ENCODE measurements at regions not wholly inside any gene's neighbourhood (a gene's known extent, or its start where the extent isn't known, plus 50 kb on each side); places are given as distances from the start of the nearest gene placed in this dataset.

DNA sequence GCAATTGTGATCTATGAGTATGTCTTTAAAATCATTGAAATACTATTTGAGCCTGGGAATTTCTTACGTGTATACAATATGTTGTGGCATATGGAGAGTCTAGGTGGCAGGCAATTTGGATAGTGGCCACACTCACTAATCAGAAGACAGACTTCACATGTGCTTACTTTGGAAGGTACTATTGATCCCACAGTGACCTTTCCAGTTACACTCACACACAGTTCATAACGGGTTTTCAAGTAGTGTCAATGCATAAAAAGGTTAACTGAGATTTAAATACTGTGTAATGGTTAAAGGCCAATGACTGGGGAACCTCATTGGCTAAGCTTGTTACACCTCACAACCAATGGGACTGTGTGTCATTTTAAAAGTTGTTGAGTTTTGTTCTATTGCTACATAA is 783.2 kb downstream of the RPA4 start:
- no peaks in the 10 kb centered on the region for H3K4me1 Mint-ChIP-seq

DNA sequence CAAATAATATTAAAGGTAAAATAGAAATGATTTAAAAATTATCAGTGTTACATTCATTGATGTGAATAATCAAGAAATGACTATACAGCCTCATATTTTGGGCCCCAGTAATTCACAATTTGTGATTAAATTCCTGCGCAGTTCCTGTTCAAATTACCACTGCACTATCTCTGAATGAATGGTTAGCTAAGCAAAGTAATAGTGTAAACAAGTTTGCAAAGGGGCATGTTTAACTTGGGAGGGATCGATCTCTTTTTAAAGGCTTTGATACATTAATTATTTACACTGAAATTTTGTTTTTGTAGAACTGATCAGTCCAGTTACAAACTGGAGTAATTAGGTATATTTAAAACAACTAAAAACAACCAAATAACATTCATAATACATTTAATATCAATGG is 784.4 kb downstream of the RPA4 start:
- H3K27ac Mint-ChIP-seq = no peak overlapping the region
- no peaks in the 10 kb centered on the region for H3K27me3 Mint-ChIP-seq
- no peaks in the 10 kb centered on the region for H3K9me3 Mint-ChIP-seq
- DNase-seq = no peak
- no peaks in the 10 kb centered on the region for H3K36me3 Mint-ChIP-seq (ENCODE audit: low read depth)
- no peaks in the 10 kb centered on the region for H3K4me1 Mint-ChIP-seq
- no peak overlapping the region for H3K4me3 Mint-ChIP-seq
- ATAC-seq = no peak

More for the DNA sequence above, 783.2 kb downstream of the RPA4 start:
- no peak overlapping the region for H3K4me3 Mint-ChIP-seq
- no peaks in the 10 kb centered on the region for H3K36me3 Mint-ChIP-seq (ENCODE audit: low read depth)
- no peaks in the 10 kb centered on the region for H3K27me3 Mint-ChIP-seq
- no peak overlapping the region for H3K27ac Mint-ChIP-seq
- H3K9me3 Mint-ChIP-seq = no peaks in the 10 kb centered on the region
- DNase-seq (no peak), ATAC-seq (no peak)

DNA sequence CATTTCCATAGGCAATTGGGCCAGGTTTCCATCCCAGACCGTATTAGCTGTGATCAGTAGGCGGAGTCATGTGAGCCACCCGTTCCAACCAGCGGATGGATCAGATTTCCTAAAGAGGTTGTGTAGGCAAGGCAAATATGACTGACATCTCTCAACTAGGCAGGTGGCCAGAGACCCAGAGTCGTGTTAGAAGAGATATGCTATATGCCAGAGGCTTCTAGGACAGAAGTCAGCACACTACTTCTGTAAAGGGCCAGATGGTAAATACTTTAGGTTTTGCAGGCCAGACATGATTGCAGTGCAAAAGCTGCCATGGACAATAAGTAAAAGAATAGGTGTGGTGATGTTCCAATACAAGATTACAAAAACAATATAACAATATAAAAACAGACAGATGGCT is 788.4 kb downstream of the RPA4 start:
- Mint-ChIP-seq H3K4me3 (no peak overlapping the region), H3K27me3 (no peaks in the 10 kb centered on the region), H3K4me1 (no peaks in the 10 kb centered on the region), H3K27ac (no peak overlapping the region), H3K9me3 (no peaks in the 10 kb centered on the region), H3K36me3 (ENCODE audit: low read depth) (no peaks in the 10 kb centered on the region)
- DNase-seq (no peak), ATAC-seq (no peak)

DNA sequence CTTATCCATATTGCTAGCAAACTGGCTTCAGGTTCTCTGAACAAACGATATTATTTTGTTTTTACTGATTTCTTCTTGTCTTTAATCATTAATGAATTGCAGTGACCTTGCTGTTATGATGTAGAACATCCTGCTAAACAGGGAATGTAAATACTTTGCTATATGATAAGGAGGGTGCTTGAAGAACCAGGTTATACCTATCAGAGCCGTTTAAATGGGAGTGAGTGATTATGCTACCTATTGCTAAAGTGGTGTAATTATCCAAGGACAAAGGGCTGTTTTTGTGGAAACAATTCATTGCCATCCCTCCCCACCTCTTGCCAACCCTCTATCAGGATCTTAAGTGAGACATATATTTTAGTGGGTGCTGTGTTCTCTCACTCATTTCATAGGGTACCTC is 788.9 kb downstream of the RPA4 start:
- Mint-ChIP-seq H3K27me3 (no peaks in the 10 kb centered on the region), H3K4me3 (no peak overlapping the region), H3K4me1 (no peaks in the 10 kb centered on the region), H3K36me3 (ENCODE audit: low read depth) (no peaks in the 10 kb centered on the region), H3K27ac (no peak overlapping the region), H3K9me3 (no peaks in the 10 kb centered on the region)
- no peak for ATAC-seq
- DNase-seq = no peak

DNA sequence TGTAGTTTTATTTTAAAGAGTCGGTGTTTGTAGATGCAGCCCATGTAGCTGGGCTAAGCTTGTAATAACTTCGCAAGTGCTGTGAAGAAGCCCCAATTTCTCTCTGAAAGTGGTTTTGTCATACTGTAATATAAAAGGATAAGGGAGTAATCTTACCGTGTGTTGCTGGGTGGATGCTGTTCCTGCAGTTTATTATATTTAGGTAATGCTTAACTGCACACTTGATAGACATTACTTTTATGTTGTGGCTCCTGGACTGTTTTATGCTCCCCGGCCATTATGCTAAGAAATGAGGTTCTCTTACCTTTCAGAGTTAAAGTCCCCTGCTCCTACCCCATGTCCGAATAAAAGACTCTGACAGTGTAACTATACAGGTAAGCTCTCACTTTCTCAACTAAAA is 789.4 kb downstream of the RPA4 start:
- Mint-ChIP-seq H3K27me3 (no peaks in the 10 kb centered on the region), H3K9me3 (no peaks in the 10 kb centered on the region), H3K27ac (no peak overlapping the region), H3K36me3 (ENCODE audit: low read depth) (no peaks in the 10 kb centered on the region), H3K4me3 (no peak overlapping the region), H3K4me1 (no peaks in the 10 kb centered on the region)
- DNase-seq (no peak), ATAC-seq (no peak)

DNA sequence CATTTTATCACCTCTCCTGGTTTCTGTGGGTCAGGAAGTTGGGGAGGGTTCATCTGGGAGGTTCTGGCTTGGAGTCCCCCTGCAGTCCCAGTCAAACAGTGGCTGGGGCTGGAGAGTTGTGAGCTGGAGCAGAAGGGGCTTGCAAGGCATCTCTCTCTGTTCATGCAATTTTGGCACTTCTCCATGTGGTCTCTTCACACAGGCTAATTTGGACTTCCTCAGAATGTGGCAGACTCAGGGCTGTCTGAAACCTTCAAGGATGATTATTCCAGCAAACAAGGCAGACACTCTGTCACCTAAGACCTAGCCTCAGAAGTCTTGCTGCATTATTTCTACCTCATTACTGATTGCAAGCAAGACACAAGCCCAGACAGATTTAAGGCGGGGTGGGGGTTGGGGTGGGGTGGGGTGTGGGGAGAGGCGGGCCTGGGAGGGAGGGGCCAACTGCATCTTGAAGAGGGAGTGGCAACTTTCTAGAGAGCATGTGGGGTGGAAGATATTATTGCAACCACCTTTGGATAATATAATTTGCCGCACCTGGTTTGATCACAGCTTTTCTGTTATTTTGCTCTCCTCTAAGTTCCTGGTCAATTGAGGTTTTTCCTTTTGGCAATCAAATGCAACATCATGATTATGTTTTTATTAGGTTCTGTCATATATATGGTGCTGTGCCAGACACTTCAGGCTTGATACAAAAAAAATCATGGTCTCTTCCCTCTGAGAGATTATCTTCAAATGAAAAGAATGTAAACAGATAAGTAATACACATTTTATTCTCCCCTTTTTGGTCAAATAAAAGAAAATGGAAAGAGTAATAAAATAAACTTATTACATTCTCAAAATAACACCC is 799.5 kb downstream of the RPA4 start:
- no peaks in the 10 kb centered on the region for H3K9me3 Mint-ChIP-seq
- no peaks in the 10 kb centered on the region for H3K36me3 Mint-ChIP-seq (ENCODE audit: low read depth)
- no peak overlapping the region for H3K4me3 Mint-ChIP-seq
- H3K4me1 Mint-ChIP-seq = no peaks in the 10 kb centered on the region
- ATAC-seq (no peak), DNase-seq (no peak)
- H3K27me3 Mint-ChIP-seq = no peaks in the 10 kb centered on the region
- H3K27ac Mint-ChIP-seq = no peak overlapping the region

DNA sequence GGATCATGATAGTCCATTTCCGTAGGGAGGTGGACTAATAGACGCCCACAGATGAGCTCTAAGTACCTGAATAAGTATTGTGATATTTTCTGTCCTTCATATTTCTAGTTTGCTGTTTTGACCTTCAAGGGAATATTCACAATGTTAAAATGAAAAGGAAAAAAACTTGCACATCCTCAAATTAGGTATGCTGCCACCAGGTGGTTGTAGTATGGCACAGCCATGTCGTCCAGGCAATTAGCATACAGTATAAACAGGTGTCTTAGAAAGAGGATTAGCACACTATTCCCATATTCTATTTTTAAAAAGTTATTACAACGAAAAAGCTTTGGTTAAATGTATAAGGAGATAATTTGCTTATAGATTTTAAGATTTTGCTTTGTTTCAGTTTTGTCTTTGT is 802.0 kb downstream of the RPA4 start:
- ATAC-seq (no peak), DNase-seq (no peak)
- Mint-ChIP-seq H3K36me3 (ENCODE audit: low read depth) (no peaks in the 10 kb centered on the region), H3K9me3 (no peaks in the 10 kb centered on the region), H3K4me1 (no peaks in the 10 kb centered on the region), H3K27ac (no peak overlapping the region), H3K27me3 (peaks cover 2% of the 10 kb centered on the region), H3K4me3 (no peak overlapping the region)

DNA sequence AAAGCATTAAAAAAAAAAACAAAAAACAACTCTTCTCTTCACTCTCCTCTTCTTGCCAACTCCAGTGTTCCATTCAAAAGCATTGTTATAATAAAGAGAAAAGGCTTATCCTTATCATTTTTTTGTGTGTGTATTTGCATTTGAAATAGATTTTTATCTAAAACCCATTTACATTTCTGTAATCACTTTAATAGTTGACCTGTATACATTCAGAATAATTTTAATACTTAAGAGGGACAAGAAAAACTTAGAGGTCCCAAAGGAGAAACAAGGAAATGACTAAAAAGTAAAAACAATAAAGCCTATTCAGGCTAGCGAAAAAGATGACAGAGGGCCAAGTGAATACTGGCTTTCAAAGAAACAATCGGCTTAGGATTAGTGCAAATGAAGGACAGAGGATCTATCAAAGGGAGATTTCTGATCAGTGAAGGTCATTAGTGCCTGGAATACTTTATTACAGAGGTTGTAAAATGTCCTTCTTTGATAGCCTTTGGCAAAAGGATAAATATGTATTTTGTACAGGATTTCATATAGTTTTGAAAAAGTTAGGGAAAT is 808.3 kb downstream of the RPA4 start:
- Mint-ChIP-seq H3K36me3 (ENCODE audit: low read depth) (no peaks in the 10 kb centered on the region), H3K27me3 (peaks cover 2% of the 10 kb centered on the region), H3K4me1 (no peaks in the 10 kb centered on the region), H3K4me3 (no peak overlapping the region), H3K27ac (no peak overlapping the region), H3K9me3 (no peaks in the 10 kb centered on the region)
- no peak for ATAC-seq
- no peak for DNase-seq

DNA sequence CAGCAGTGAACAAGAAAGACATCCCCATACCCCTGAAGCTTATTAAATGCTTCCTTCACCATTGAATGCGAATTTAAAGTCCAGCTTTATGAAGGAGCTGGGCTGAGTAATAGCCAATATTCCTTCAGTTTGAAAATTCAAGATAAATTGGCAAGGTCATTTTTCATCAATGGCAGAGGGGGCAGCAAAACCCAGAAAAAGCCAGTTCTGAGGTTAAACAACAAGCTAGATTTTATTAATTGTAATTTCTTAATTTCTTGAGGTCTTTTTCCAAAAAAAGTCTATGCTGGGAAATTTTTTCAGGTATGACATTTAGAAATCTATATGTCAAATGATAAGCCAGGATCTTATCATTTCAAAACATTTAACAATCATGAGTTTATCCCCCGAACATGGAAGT is 808.9 kb downstream of the RPA4 start:
- peaks cover 2% of the 10 kb centered on the region for H3K27me3 Mint-ChIP-seq
- no peaks in the 10 kb centered on the region for H3K36me3 Mint-ChIP-seq (ENCODE audit: low read depth)
- no peaks in the 10 kb centered on the region for H3K4me1 Mint-ChIP-seq
- no peak overlapping the region for H3K4me3 Mint-ChIP-seq
- no peak overlapping the region for H3K27ac Mint-ChIP-seq
- DNase-seq (no peak), ATAC-seq (no peak)
- H3K9me3 Mint-ChIP-seq = no peaks in the 10 kb centered on the region

DNA sequence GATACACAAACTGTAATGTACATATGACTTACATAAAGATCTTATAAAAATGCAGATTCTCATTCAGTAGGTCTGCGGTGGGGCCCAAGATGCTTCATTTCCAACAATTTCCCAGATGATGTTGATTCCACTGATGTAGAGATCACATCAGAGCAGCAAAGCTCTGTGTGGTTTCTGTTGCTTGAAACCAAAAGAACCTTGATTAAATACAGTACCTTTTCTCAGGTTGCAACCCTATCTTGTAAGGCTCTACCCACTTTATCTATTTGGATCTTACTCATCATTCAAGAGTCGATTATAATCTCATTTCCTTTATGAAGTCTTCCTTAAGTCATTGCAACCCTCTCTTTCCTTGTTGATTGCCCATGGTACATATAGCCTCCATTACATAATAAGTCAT is 816.8 kb downstream of the RPA4 start:
- ATAC-seq (no peak), DNase-seq (no peak)
- Mint-ChIP-seq H3K4me3 (no peak overlapping the region), H3K36me3 (ENCODE audit: low read depth) (no peaks in the 10 kb centered on the region), H3K9me3 (no peaks in the 10 kb centered on the region), H3K27ac (no peak overlapping the region), H3K27me3 (no peaks in the 10 kb centered on the region), H3K4me1 (no peaks in the 10 kb centered on the region)

DNA sequence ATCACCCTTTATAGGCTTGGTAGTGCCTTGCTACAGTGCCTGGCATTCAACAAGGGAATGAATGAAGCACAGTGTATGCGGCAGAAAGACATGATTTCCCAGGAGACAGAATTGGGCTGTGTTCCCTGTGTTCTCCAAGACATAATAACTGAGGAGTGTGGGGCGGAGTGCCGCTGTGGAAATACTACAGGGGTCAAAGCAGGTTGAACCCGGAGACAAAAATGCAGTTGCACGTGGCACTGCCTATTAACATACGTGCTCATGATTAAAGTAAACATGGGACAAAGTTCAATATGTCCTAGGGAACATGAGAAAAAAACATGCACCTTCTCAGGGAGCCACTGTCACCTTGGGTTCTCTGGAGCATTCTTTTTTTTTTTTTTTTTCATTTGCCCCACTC is 820.8 kb downstream of the RPA4 start:
- Mint-ChIP-seq H3K36me3 (ENCODE audit: low read depth) (no peaks in the 10 kb centered on the region), H3K27ac (no peak overlapping the region), H3K27me3 (no peaks in the 10 kb centered on the region), H3K4me1 (no peaks in the 10 kb centered on the region), H3K4me3 (no peak overlapping the region), H3K9me3 (no peaks in the 10 kb centered on the region)
- ATAC-seq (no peak), DNase-seq (no peak)

DNA sequence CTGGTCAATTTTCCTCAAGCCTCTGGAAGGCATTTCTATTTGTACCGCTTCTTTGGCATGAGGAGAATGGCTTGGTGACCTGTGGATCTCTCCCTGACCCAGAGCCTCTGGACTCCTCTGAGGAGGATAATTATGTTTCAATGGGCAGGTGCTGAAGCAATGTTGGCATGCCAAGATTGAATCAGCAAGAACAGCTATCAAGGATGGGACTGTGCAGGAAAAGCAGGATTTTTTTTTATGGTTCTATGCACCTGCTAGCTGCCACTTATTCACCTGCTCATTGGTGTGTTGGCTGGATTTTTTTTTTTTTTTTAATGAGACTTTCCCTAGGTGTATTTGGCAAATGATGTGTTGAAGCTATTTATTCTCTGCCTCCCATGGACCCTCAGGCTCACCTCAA is 821.2 kb downstream of the RPA4 start:
- Mint-ChIP-seq H3K27ac (no peak overlapping the region), H3K4me1 (no peaks in the 10 kb centered on the region), H3K36me3 (ENCODE audit: low read depth) (no peaks in the 10 kb centered on the region), H3K27me3 (no peaks in the 10 kb centered on the region), H3K4me3 (no peak overlapping the region), H3K9me3 (no peaks in the 10 kb centered on the region)
- DNase-seq (no peak), ATAC-seq (no peak)

DNA sequence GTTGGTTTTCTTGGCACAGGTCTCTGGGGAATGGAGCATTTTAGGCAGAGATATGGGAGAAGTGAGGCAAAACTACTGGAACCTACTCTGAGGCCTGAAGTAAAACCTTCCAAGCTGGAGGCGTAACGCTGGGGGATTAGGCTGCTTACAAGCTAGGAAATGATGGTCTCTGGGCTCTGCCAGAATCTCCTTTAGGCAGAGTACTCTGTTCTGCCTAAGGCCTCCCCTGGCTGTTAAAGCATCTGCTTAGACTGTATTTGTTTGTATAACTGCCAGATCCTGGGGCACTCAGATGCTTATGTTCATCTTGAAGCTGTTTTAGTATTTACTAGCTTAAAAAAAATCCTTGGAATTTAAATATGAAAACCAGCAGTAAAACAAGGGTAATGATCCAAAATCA is 822.2 kb downstream of the RPA4 start:
- no peak overlapping the region for H3K27ac Mint-ChIP-seq
- DNase-seq = no peak
- H3K4me1 Mint-ChIP-seq = no peaks in the 10 kb centered on the region
- H3K9me3 Mint-ChIP-seq = no peaks in the 10 kb centered on the region
- H3K27me3 Mint-ChIP-seq = no peaks in the 10 kb centered on the region
- no peaks in the 10 kb centered on the region for H3K36me3 Mint-ChIP-seq (ENCODE audit: low read depth)
- no peak for ATAC-seq
- no peak overlapping the region for H3K4me3 Mint-ChIP-seq

DNA sequence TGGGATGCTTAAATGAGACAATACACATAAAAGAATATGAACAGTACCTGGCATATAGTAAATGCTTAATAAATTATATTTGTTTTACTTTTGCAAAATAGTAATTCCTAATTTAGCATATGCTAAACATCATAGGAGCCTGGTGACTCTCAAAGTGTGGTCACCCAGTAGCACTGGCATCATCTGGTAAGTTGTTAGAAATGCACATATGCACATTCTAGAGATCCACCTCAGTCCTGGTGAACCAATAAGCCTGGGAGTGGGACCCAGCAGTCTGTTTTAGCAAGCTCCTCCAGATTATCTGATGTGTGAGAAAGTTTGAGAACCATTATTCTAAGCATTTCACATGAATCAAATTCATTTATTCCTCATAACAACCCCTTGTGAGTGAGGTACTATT is 830.4 kb downstream of the RPA4 start:
- Mint-ChIP-seq H3K9me3 (no peaks in the 10 kb centered on the region), H3K27me3 (peaks cover 2% of the 10 kb centered on the region), H3K4me1 (no peaks in the 10 kb centered on the region), H3K36me3 (ENCODE audit: low read depth) (no peaks in the 10 kb centered on the region), H3K27ac (no peak overlapping the region), H3K4me3 (no peak overlapping the region)
- DNase-seq (no peak), ATAC-seq (no peak)

DNA sequence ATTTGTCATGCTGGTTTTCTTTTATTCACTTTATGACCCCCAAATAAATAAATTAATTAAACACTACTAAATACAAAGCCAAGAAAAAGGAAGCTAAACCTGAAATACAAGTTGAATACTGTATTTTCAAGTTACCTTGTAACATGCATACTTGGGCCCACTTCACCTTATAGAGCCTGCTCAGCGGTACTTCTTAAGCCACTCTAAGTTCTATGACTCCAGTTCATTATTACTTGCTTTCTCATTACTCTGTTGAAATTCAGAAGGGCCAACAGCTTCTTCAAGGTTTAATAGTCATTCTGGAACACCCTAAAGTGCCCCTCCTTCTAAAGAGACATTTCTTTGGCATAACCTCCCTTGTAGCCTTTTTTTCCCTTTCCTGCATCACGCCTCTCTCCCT is 844.5 kb downstream of the RPA4 start:
- Mint-ChIP-seq H3K36me3 (ENCODE audit: low read depth) (no peaks in the 10 kb centered on the region), H3K4me1 (no peaks in the 10 kb centered on the region), H3K9me3 (no peaks in the 10 kb centered on the region), H3K4me3 (no peak overlapping the region), H3K27me3 (no peaks in the 10 kb centered on the region), H3K27ac (no peak overlapping the region)
- no peak for ATAC-seq
- DNase-seq = no peak

DNA sequence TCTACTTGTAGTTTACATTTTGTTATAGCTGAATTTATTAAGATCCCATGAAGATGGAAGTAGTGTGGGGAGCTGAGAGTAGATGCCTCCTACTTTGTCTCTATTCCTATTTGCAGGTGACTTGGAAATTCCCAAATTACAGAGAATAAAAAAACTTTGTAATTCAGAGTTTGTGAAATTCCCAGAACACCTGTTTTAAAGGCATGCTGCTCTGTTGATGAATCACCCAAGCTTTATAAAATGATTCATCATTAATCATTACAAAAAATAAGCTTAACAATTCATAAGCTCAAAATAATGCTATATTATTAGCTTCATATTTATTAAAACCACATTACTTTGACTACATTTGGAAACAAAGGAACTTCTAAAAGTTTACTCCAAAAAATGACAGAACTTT is 856.3 kb downstream of the RPA4 start:
- Mint-ChIP-seq H3K4me3 (no peak overlapping the region), H3K36me3 (ENCODE audit: low read depth) (no peaks in the 10 kb centered on the region), H3K9me3 (no peaks in the 10 kb centered on the region), H3K27ac (no peak overlapping the region), H3K4me1 (no peaks in the 10 kb centered on the region), H3K27me3 (no peaks in the 10 kb centered on the region)
- ATAC-seq (no peak), DNase-seq (no peak)

Measured in activated naive CD8-positive, alpha-beta T cell treated with anti-CD3 and anti-CD28 coated beads, Interleukin-2, amount 50 U/mL, for 24 hours (primary cell).